Suprapubic skin (tissue), 3 donors: ENCODE measurements at regions not wholly inside any gene's neighbourhood (a gene's known extent, or its start where the extent isn't known, plus 50 kb on each side); places are given as distances from the start of the nearest gene placed in this dataset.

Source experiments
- EP300 ChIP-seq: sonication (generic); formaldehyde crosslinking; IDR thresholded peaks from one replicate; pipeline ENCODE4 v1.6.1; 2017; ENCODE audit warnings: antibody characterized with exemption
- POLR2A ChIP-seq, 2 donors: fragments of 450-650 bp; IDR thresholded peaks; one replicate each; pipeline ENCODE4 v1.6.1; 2017; ENCODE audit warnings: antibody characterized with exemption in 2 of 2, mild to moderate bottlenecking in 2 of 2, moderate library complexity in 2 of 2
- TF ChIP-seq, protein P1 (sequence below), 2 donors: fragments of 200-600 bp in 1 of 2; fragments of 450-650 bp in 1 of 2; sonication (generic) in 1 of 2; IDR thresholded peaks; one replicate each; pipeline ENCODE4 v1.5.1; 2016 to 2019; ENCODE audit warnings: antibody characterized with exemption in 2 of 2, mild to moderate bottlenecking in 1 of 2, moderate library complexity in 1 of 2

DNA sequence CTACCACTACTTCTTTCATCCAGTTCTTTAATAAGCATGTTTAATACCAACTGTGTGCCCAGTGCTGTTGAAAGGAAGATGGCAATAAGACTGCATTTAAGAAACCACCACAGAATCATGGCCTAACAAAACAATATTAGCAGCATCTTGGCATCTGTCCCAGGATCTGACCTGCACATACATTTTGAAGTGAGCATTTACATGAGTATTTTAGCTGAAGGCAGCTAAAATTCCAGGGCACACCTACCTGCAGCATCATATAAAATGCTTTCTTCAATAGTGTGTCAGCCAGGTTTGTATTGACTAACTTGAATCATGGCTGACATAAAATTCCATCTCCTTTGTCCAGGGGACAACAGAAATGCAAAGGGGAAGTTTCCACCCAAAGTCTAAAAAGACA is 65.0 kb upstream of the ARHGAP5 start:
- no peak for TF ChIP-seq POLR2A (IDR thresholded peaks at IDR 0.05)
- TF ChIP-seq, protein P1, sequence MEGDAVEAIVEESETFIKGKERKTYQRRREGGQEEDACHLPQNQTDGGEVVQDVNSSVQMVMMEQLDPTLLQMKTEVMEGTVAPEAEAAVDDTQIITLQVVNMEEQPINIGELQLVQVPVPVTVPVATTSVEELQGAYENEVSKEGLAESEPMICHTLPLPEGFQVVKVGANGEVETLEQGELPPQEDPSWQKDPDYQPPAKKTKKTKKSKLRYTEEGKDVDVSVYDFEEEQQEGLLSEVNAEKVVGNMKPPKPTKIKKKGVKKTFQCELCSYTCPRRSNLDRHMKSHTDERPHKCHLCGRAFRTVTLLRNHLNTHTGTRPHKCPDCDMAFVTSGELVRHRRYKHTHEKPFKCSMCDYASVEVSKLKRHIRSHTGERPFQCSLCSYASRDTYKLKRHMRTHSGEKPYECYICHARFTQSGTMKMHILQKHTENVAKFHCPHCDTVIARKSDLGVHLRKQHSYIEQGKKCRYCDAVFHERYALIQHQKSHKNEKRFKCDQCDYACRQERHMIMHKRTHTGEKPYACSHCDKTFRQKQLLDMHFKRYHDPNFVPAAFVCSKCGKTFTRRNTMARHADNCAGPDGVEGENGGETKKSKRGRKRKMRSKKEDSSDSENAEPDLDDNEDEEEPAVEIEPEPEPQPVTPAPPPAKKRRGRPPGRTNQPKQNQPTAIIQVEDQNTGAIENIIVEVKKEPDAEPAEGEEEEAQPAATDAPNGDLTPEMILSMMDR (IDR thresholded peaks at IDR 0.05), result no peak
- no peak for TF ChIP-seq EP300
